ENCODE measurements at regions not wholly inside any gene's neighbourhood (a gene's known extent, or its start where the extent isn't known, plus 50 kb on each side); places are given as distances from the start of the nearest gene placed in this dataset.
"Not testable (repeated sequence)": the region's sequence is repeated elsewhere in the genome, so short reads cannot be mapped to it uniquely, and the experiment has no call there.

DNA sequence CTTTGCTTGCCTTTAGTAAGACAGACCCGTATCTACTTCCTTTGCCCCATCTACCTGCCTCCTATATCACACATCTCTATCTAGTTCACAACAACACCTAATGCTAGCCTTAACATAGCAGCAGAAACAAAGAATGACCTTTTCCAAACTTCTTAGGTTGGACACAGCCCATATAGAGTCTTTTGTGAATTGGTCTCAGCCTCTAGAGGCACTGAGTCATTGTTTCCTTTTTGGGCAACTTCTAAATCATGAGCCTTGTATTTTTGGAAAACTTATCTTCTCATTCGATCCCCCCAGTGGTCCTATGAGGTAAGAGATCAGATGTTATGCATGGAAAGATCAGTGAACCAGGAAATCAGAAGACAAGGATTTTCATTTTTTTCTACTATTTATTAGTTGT is 679.4 kb upstream of the USP24 start:
- DNase-seq, result no peak

DNA sequence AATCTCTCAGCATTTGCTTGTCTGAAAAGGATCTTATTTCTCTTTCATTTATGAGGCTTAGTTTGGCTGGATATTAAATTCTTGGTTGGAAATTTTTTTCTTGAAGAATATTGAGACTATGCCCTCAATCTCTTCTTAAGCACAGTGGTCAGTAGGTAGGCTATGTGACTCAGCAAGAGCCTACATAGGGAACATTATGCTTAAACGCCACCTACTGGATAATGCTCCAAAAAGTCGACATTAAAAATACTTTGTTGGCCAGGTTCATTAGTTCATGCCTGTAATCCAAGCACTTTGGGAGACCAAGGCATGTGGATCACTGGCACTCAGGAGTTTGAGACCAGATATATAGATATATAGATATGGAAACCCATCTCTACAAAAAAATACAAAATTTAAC is 678.0 kb upstream of the USP24 start:
- no peak for DNase-seq

DNA sequence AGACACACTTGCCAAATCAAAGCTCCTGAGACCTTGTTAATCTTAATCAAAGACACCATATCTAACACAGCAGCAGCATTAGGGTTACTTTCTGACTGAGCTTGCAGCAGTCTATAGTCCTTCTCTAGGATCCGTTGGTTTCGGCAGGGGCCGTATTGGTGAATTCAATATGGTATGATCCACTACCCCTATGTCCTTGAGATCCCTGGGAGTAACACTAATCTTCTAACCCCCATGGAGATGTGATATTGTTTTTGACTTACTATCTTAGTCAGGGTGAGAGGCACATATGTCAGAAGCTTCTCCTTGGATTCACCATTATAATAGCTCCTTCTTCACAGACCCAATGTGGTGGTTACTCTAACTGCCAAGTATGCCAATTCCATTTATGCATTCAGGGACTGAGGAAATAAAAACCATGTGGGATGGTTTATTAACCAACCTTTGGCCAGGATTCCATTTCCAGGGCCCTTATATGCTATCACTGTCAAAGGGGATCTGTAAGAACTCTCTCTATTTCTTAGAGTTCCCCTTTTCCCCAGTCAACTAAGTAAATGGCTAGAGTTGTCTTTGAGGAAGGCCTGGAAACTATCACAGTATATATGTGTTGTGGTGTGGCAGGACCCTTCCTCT is 673.6 kb upstream of the USP24 start:
- no peak for DNase-seq

DNA sequence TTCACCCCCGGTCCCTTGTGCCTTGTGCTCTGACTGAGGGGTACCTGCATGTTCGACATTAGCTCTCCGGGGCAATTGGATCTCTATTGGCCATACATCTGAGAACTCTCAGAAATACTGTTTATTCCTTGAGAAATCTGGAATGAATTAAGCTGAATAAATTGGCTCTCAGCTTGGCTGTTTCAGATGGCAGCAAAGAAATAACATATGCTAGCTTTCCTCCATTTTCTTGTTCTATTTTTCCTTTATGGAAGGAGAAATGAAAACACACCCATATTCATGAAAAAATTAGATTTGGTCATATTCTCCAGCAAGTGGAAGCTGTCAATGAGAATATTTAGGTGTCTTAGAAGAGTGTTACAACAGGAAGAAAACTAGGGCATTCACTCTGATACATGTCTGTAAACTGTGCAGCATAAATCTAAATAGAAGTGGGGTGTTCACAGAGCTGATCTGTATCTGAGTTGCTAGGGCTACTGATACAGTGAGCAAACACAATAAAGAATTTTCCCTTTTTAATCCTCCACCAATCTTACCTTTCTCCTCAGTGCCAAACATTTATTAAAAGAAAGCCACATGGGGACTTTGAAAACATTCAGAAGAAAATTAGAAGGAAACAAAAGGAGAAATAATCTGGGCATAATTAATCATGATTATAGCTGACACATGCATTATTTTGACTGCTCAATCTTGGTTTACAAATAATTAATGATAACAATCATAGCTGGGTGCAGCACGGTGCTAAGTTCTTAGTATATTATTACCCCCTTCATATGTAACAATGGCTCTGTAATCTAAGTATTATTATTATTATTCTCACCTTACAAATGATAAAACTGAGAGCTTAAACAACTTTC is 671.9 kb upstream of the USP24 start:
- DNase-seq, result no peak

DNA sequence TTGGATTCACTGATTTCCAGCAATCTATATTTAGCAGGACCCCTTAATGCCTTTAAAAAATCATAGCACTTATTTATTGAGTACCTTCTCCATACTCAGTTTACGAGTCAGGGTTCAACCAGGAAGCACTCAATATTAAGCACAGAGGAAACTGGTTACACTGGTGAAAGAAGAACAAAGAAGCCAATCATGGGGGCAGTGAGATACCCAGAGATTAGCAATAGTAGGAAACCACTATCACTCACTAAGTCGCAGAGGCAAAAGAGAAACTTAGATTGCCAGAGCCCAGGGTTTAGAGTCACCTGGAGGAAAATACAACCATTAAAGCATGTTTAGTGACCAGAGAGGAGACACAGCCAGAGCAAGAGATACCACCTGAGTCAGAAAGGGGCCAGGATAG is 670.5 kb upstream of the USP24 start:
- no peak for DNase-seq

DNA sequence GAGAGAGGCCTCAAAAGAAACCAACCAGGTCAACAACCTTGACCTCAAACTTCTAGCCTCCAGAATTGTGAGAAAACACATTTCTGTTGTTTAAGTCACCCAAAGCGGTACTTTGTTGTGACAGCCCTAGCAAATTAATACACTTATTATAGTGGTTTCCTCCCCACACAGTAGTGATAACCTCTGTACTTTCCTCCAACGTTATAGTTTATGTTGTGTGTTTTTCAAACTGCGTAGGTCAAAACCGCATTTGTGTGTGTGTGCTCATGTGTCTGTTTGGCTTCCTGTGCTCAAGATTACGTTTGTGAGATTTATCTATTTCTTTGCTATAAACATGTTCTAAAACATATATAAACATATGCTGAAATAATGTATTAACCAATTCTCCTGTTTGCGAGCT is 667.8 kb upstream of the USP24 start:
- DNase-seq, result no peak

DNA sequence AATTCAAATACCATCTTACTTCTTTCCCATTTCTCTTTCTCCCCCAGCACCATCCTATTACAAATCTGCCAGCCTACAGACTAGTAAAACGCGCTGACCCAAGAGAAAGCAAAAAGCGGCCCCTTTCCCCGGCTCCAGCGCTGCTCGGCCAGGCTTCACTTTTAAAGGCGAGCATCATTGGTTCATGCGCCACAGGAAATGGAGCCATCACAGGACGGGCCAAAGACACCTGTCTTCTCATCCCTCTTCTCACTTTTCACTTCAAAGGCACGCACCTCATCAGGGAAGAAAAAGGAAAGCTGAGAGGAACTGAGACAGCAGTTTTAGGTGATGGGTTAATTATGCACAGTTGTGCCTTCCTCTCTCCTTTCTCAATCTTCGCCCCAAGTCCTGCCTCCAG is 664.2 kb upstream of the USP24 start:
- no peak for DNase-seq

DNA sequence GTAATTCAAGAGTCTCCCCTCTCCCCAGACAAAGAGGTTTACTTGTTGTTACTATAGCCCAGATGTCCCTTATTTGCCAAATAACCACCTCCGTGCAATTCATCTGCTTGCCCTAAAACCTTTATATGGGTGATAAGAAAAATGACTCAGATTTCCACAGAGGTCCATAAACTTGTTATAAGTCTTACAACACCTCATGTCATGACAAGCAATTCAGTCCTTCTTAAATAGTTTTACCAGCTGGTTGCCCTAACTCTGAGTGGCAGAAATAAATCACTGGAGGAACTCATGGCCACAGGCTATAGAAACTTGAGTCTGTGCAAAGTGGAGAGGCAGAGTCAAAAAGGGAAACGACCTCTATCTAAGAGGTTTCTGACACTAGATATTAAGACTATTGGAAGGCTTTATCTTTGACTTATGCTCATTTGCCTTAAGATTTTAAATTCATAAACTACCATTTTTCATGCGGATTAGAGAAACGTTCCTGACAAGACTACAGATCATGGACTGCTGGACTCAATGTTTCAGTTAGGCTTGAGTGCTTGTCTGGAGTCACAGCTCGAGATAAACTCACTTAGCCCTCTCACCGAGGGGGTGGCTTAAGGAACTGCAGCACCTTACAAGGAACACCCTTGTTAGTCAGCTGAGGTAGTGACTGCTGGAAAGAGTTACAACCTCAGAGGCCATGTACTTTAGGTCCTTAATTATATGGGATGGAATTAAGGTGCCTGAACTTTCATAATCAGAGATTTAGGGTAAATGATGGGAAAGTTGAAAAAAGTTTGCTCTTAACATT is 662.5 kb upstream of the USP24 start:
- DNase-seq, result no peak

DNA sequence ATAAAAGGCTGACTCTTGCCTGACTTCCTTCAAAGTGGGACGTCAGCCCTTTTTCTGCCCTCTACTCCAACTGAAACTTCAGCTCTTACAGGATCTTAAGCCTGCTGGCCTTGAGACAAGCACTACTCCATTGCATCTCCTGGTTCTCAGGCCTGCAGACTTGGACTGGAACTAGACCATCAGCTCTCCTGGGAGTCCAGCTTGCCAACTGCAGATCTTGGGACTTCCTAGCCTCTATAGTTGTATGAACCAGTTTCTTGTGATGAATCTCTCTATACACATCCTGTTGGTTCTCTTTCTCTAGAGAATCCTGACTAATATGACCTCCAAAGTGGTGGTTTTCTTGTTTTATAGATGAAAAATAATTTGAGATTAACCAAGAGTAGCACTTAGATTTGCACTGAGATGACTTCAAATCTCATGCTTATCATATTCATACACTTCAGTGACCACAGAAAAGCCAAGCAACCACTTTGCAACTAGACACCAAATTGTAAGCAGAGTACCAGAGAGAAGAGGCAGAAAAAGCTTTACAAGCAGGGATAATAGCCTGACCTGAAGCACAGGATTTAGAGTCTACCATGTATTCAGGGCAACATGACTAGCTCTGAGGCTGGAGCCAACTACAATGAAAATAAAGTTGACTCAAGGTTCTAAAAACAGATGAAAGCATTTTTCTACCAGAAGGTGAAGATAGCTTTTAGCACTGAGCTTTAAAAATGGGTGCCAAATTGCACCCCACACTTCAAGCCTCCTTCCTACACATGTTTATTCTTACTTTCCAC is 661.3 kb upstream of the USP24 start:
- no peak for DNase-seq

DNA sequence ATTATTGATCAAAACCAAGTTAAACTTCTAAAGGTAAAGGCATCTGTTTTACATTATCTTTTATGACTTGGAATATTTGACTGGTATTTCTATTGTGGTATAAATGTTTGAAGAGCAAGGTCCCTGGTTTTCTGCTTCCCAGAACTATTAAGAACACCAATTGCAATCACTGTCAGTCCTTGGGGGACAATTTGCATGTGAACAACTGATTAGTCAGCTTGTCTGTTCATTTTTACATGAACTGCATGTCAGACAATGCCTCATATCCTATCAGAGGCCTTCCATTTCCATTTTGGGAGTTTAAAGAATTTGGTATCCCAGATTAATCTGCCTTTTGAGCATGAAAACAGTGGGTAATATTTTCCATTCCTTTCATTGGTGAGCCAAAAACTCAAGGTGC is 654.9 kb upstream of the USP24 start:
- no peak for DNase-seq

DNA sequence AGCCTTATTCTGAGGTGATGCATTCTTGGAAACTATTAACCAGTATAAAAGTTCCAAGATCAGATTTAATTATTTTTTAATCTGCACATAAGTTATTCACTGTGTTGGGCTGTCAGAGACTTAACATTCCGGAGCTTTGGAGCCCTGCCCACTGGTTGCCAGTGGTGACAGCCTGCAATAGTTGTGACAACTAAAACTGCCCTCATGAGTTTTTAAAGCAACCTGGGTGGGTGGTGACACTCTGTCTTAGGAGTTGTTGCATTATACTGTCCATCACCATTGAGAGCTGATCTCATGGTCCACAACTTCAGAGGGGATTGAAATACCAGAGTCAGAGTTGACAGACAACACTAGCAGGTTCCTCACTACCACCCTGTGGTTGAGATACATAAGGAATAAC is 653.9 kb upstream of the USP24 start:
- DNase-seq, result no peak

DNA sequence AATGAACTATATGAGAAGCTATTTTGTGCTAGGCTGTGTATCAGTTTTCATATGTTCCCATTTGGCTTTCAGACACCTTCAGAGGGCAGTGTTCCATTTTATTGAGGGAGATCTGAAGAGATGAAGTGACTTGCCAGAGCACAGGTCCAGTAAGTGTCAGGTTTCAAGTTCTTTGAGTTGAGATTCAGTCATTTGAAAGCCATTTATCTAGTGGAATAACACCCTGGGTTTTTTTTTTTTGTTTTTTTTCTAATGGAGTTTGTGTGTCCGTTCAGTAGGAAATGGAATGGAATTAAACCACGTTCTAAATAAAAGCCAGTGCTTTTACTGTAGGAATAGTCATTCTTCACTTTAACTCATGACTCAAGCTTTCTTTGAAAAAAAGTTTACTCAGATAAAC is 652.9 kb upstream of the USP24 start:
- no peak for DNase-seq

DNA sequence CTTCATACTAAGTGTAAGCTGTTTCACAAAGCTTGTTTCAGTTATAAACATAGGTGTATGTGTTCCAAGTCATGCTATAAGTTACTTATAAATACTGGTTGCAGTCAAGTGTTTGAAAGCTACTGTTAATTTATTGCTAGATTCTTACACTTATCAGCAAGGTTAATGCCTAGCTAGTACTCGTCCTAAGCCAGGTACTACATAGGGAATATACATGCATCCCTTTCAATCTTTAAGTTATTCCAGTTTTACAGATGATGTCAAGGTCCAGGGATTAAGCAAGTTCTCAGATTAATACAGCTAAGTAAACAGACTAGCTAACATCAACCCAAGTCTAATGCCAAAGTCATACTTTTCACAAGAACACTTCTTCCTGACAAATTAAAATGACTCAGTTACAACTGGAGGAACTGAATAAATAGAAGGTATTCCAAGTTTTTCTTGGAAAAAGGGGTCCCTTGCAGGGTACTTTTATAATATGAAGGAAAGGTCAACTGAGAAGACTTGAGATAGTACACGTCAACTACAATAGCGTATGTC is 652.2 kb upstream of the USP24 start:
- DNase-seq, result no peak

DNA sequence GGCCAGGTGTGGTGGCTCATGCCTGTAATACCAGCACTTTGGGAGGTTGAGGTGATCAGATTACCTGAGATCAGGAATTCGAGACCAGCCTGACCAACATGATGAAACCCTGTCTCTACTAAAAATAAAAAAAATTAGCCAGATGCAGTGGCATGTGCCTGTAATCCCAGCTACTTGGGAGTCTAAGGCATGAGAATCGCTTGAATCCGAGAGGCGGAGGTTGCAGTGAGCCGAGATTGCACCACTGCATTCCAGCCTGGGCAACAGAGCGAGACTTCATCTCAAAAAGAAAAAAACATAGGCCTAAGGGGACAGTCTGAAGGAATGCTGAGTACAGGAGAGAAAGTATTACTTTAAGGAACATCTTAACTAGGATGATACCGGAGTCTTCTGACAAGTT is 650.6 kb upstream of the USP24 start:
- DNase-seq, result not testable (repeated sequence)

DNA sequence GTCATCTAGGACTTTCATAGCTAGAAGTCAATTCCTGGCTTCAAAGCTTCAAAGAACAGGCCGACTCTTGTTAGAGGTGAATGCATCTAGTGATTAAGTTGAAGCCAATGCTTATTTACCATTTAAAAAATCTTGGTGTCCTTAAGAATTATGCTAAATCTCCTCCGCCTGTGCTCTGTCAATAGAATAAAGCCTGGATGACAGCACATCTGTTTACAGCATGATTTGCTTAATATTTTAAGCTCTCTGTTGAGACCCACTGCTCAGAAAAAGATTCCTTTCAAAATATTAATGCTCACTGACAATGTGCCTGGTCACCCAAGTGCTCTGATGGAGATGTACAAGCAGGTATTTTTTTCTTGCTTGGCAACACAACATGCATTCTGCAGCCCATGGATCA is 649.1 kb upstream of the USP24 start:
- DNase-seq, result no peak

DNA sequence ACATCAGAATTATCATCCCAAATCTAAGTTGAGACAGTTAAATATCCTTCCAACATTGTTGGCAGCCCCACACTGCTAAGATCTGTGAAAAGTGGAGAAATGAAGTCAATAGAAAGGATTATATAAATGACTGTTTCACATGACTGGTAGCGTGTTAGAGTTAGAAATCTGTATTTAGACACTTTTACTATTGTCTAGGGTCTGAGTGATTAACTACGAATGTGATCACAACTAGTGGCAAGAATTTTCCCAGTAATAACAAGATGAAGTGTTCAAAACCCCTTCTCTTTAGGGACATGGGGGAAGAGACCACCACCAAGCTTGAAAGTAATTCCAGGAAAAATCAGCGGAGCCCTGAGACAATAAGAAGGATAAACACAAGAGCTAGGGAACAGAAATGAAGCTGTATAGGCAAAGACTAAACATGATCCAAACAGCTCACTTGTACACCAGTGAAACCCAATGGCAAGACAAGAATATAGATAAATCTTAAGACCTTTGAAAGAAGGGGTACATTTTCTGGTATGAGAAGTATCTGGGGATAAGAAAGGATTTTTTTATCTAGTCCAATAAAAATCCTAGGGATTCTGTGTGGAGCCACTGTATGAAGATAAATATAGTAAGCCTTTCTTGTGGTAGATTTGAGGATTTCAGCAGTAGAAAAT is 646.6 kb upstream of the USP24 start:
- no peak for DNase-seq

DNA sequence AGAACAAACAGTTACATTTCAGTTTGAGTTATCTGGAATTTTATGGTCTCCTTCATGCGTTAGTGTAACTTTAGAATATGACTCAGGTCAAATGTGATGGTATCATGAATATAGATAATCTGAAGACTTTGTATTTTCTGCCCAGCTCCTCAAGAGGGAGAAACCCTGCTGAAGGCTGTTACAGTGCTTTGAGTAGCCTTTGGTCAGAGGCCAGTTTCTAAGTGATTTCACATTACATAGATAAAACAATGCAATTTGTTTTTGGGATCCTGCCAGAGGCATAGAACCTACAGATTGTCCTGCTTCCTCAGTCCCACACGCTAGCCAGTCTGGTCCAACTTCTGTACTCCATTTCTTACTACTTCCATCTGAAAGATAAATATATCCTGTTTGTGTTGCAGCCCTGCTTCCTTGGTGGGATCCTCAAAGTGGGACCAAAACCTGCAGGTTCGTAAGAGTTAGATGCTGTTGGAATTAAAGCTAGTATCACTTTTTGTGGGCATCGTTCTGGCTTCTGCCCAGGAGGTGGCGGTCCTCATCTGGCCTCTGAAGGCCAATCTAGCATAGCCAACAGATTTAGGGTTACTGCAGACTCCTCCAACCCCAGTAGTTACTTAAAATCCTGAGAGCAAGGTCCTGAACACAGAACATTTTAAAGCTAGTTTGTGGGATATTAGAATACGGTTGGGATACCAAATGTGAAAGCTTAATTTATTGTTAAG is 645.8 kb upstream of the USP24 start:
- no peak for DNase-seq

DNA sequence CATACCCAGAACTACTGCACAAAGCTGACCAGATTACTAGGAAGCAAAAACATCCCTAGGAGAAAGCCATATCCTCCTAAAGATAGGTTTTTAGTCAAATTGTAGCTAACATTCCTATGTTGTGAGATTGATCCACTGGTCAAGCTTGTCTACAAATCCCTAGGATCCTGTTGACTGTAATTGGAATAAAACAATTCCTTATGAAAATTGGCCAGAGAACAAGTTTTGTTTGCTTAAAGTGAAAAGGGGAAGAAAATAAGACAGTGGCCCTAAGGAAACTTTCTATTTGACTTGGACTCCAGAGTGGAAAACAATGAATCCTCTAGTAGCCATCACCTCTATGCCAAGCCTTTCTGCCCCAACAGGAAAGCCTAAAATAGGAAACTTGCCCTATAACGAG is 645.2 kb upstream of the USP24 start:
- DNase-seq, result no peak

DNA sequence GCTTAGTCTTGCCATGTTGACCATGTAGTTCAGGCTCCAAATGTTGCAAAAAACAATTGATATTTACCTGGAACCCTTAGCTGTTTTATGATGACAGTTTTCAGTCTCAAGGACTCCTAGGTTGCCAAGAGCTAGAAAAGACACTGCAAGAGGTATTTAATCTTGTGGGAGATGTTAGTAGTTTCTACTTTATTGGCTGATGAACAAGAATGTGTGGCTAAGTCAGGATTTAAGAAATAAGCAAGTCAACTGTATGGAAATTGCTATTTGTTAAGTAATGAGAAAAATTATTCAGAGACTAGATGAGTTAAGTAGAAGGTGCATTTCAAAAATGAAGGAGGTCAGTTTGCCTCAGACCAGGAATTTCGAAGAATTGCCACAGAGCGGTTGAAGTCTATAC is 639.7 kb upstream of the USP24 start:
- no peak for DNase-seq

DNA sequence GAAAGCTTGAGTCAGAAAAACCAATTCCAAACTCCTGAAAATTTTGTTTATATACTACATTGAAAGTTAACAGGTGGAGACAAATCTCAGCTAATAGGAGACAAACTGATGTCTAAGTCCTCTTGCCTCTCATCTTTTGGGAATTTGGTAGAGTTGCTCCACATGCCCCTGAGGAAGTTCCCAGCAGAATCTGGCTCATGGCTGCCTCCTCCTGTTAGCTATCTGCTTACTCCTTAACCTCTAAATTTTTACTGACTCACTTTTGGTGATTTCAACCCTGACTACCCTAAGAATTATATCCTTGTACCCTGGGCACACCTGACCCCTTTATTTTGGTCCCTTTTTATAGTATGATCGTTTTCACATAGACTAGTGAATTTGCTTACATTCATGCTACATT is 633.7 kb upstream of the USP24 start:
- DNase-seq, result no peak

DNA sequence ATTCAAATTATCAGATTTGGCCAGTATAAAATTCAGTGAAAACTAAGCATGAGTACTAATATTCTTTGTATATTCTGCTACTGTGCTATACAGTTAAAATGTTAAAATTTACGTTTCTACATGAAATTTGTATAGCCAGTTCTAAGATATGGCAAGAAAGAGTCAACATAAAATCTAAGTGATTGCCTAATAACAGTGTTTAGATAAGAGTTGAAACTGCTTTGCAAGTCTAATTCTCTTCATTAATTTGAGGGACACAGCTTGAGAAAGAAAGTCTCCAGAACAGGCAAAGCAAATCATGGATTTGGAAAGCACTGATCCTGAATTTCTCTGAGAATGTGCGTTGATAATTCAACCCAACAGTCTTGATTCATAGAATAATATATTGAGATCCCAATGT is 630.9 kb upstream of the USP24 start:
- no peak for DNase-seq

DNA sequence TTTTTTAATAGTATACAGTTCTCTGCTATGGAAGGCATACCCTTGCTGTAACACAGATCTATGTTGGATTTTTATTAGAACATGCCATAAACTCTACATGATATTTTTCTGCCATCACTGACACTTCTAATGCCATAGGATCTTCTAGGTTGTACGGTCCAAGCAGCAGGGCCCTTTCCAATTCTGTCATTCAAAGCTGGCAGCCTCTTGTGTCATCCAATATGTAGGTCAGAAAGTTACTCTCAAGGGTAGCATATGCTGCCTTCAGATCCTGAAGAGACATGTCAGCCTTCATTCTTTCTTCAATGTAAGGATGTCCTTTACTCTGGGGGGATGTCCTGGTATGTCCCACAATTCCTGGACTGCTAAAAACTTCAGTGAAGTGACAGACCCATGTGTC is 629.2 kb upstream of the USP24 start:
- no peak for DNase-seq

Data from activated CD4-positive, alpha-beta T cell treated with anti-CD3 and anti-CD28 coated beads, Interleukin-2, amount 50 U/mL, for 4 hours (primary cell).